AG09309 (cell line): ENCODE measurements at regions not wholly inside any gene's neighbourhood (a gene's known extent, or its start where the extent isn't known, plus 50 kb on each side); places are given as distances from the start of the nearest gene placed in this dataset.

Source experiments
- DNase-seq: peaks from one replicate; pipeline ENCODE4 v3.0.0-alpha.2; 2010; ENCODE audit warnings: low read depth
- H3K4me3 ChIP-seq: 2 replicates; pipeline ENCODE4 v1.5.1; 2011; ENCODE audit warnings: mild to moderate bottlenecking, low read depth, low read length, moderate library complexity; ENCODE audit not compliant: control insufficient read depth
- CTCF ChIP-seq: IDR thresholded peaks from 2 replicates; pipeline ENCODE4 v1.5.1; 2011; ENCODE audit warnings: mild to moderate bottlenecking, low read depth, low read length, inconsistent platforms; ENCODE audit not compliant: insufficient read depth, control insufficient read depth; ENCODE audit errors: missing control alignments

- DNase-seq, result no peak
- TF ChIP-seq CTCF, result no peak
- no peak overlapping the region for H3K4me3 ChIP-seq
These were observed 90.1 kb upstream of the FAM169A start for GRCh38 chr5:74956278-74956677.

- H3K4me3 ChIP-seq, result no peak overlapping the region
- TF ChIP-seq CTCF, result no peak
- DNase-seq, result no peak
These were observed 88.7 kb upstream of the FAM169A start for GRCh38 chr5:74954919-74955318.

GRCh38 chr5:74953937-74954720 lies 87.9 kb upstream of the FAM169A start:
- no peak overlapping the region for H3K4me3 ChIP-seq
- no peak for DNase-seq

GRCh38 chr5:74953554-74953936 lies 87.4 kb upstream of the FAM169A start:
- no peak for DNase-seq
- no peak for TF ChIP-seq CTCF
- no peak overlapping the region for H3K4me3 ChIP-seq

More at GRCh38 chr5:74953937-74954720, 87.9 kb upstream of the FAM169A start:
- no peak for TF ChIP-seq CTCF

- DNase-seq, result no peak
- no peak overlapping the region for H3K4me3 ChIP-seq
- TF ChIP-seq CTCF, result no peak
These were observed 86.2 kb upstream of the FAM169A start for GRCh38 chr5:74952406-74952805.

- no peak for DNase-seq
- no peak overlapping the region for H3K4me3 ChIP-seq
- TF ChIP-seq CTCF, result no peak
These were observed 85.7 kb upstream of the FAM169A start for GRCh38 chr5:74951865-74952264.
